SK-N-SH treated with all-trans-retinoic acid at 6 μM for 48 hours (cell line): ENCODE measurements at regions not wholly inside any gene's neighbourhood (a gene's known extent, or its start where the extent isn't known, plus 50 kb on each side); places are given as distances from the start of the nearest gene placed in this dataset.

Source experiments
- CREB5 ChIP-seq: fragments of 250-450 bp; sonication (Bioruptor Pico); IDR thresholded peaks from 2 replicates; pipeline ENCODE4 v1.5.1; 2020; ENCODE audit warnings: low read depth, mild to moderate bottlenecking, moderate library complexity
- GLIS3 ChIP-seq: fragments of 250-450 bp; sonication (Bioruptor Pico); IDR thresholded peaks from 2 replicates; pipeline ENCODE4 v1.5.0; 2020; ENCODE audit warnings: mild to moderate bottlenecking, moderate library complexity
- OSR1 ChIP-seq: fragments of 250-450 bp; sonication (Bioruptor Pico); IDR thresholded peaks from 2 replicates; pipeline ENCODE4 v1.8.0; 2022; ENCODE audit warnings: moderate library complexity, mild to moderate bottlenecking, inconsistent platforms
- PATZ1 ChIP-seq: fragments of 250-450 bp; sonication (Bioruptor Pico); IDR thresholded peaks from 2 replicates; pipeline ENCODE4 v1.8.0; 2020; ENCODE audit warnings: mild to moderate bottlenecking, moderate library complexity, borderline replicate concordance
- POU6F1 ChIP-seq: fragments of 250-450 bp; sonication (Bioruptor Pico); IDR thresholded peaks from 2 replicates; pipeline ENCODE4 v1.8.0; 2021; ENCODE audit warnings: low read depth, mild to moderate bottlenecking, moderate library complexity, borderline replicate concordance
- ZFP3 ChIP-seq: fragments of 250-450 bp; sonication (Bioruptor Pico); IDR thresholded peaks from 2 replicates; pipeline ENCODE4 v1.5.0; 2020; ENCODE audit warnings: mild to moderate bottlenecking, moderate library complexity
- ZNF565 ChIP-seq: fragments of 450-650 bp; formaldehyde crosslinking; conservative IDR thresholded peaks from 2 replicates; pipeline ENCODE4 v1.5.0; 2020; ENCODE audit warnings: low read depth, mild to moderate bottlenecking, moderate library complexity

- TF ChIP-seq POU6F1: no peak
- no peak for TF ChIP-seq ZFP3 (CRISPR knock-in tag)
- TF ChIP-seq ZNF565 (CRISPR knock-in tag): no peak
- no peak for TF ChIP-seq GLIS3 (CRISPR knock-in tag)
- no peak for TF ChIP-seq OSR1 (CRISPR knock-in tag)
- TF ChIP-seq CREB5 (CRISPR knock-in tag): no peak
- no peak for TF ChIP-seq PATZ1 (CRISPR knock-in tag)
Measured at GRCh38 chr6:26272171-26272637, 92.8 kb upstream of the BTN3A2 start.
